ENCODE measurements at regions not wholly inside any gene's neighbourhood (a gene's known extent, or its start where the extent isn't known, plus 50 kb on each side); places are given as distances from the start of the nearest gene placed in this dataset.

DNA sequence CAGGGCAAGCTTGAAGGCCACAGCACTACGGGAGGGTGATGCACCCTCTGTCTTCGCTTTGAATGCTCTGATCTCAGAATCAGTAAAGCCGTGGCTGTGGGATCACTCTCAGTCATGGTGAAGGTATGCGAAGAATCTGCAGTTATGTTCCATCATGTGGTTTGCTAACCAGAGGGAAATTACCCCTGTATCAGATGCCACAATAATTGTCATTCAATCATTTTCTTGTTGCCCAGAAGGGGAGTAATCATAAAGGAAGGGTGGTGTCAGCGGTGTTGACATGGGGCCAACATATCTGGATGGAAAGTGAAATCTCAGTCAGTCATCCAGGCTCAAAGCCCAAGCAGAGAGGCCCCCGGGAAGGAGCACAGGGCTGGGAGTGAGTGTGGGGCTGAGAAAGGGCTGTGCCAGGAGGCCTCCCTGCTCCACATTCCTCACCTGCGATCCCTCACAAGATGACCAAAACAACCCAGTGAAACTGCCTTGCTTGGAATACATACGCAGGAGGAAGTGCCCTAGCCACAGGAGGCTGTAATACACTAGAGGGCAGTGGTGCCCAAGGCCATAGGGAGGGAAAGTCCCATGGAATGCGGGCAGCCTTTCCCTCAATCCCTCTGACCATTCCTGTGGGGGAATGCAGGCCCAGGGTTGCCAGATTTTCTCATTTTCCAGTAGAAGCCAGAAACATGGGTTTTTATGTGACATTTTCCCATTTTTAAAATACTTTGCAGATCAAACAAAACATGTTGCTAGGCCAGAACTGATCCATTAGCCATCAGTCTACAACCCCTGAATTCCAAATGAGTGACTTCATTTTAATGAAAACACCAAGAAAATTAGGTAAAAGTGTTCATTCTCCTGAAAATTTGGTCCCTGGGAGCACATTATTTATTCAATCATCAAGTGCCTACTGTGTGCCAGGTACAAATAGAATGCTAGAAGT is 95.7 kb upstream of the VANGL1 start:
- H3K4me3 ChIP-seq, result no peak overlapping the region
- H3K4me1 ChIP-seq, result no peaks in the 10 kb centered on the region
- peak in 1 of 2 experiments; percentile 45 for DNase-seq (ENCODE audit: low spot score in 2 of 2)
- no peaks in the 10 kb centered on the region for H3K36me3 ChIP-seq (replicated peaks)
- in situ Hi-C loops (cut with MboI; ENCODE audit: low sequenced_read_pairs), result no loop called here
- no peaks in the 10 kb centered on the region for H3K9me3 ChIP-seq
- no peaks in the 10 kb centered on the region for H3K27me3 ChIP-seq (ENCODE audit: low read depth)

- DNase-seq (ENCODE audit: low spot score in 2 of 2), result no peak
- no peaks in the 10 kb centered on the region for H3K27me3 ChIP-seq (ENCODE audit: low read depth)
- H3K9me3 ChIP-seq, result no peaks in the 10 kb centered on the region
- in situ Hi-C loops (cut with MboI; ENCODE audit: low sequenced_read_pairs), result no loop called here
- H3K4me3 ChIP-seq, result no peak overlapping the region
- no peaks in the 10 kb centered on the region for H3K4me1 ChIP-seq
- H3K36me3 ChIP-seq (replicated peaks), result no peaks in the 10 kb centered on the region
These were observed 96.6 kb upstream of the VANGL1 start for GRCh38 chr1:115545096-115545720.

DNA sequence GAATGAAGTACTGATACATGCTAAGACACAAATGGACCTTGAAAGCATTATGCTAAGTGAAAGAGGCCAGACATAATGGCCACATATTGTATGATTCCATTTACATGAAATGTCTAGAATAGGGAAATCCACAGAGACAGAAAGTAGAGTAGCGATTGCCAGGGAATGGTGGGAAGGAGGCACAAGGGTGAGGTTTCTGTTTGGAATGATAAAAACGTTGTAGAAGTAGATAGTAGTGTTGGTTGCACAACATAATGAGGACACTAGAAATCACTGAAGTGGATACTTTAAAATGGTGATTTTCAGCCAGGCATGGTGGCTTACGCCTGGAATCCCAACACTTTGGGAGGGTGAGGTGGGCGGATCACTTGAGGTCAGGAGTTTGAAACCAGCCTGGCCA is 97.6 kb upstream of the VANGL1 start:
- in situ Hi-C loops (cut with MboI; ENCODE audit: low sequenced_read_pairs), result no loop called here
- Histone ChIP-seq H3K9me3 (no peaks in the 10 kb centered on the region), H3K27me3 (ENCODE audit: low read depth) (no peaks in the 10 kb centered on the region), H3K4me3 (no peak overlapping the region), H3K4me1 (no peaks in the 10 kb centered on the region), H3K36me3 (replicated peaks) (no peaks in the 10 kb centered on the region)
- no peak for DNase-seq (ENCODE audit: low spot score in 2 of 2)

- Histone ChIP-seq H3K4me3 (no peak overlapping the region), H3K27me3 (ENCODE audit: low read depth) (no peaks in the 10 kb centered on the region), H3K4me1 (no peaks in the 10 kb centered on the region), H3K36me3 (replicated peaks) (no peaks in the 10 kb centered on the region), H3K9me3 (no peaks in the 10 kb centered on the region)
- in situ Hi-C loops (cut with MboI; ENCODE audit: low sequenced_read_pairs), result no loop called here
- DNase-seq (ENCODE audit: low spot score in 2 of 2), result no peak
These were observed 98.5 kb upstream of the VANGL1 start for GRCh38 chr1:115543247-115543646.

DNA sequence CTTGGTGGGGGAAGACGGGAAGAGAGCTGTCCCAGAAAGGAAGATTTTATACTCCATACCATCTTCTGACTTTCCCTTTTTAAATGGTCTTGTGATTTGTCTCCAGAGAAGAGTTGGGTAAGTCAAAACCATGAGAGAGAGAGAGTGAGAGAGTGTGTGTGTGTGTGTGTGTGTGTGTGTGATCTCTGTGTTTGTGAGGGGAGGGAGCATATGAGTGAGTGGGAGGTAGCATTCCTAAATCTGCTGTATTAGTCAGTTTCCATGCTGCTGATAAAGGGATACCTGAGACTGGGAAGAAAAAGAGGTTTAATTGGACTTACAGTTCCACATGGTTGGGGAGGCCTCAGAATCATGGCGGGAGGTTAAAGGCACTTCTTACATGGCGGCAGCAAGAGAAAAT is 102.0 kb upstream of the VANGL1 start:
- H3K4me1 ChIP-seq, result no peaks in the 10 kb centered on the region
- H3K4me3 ChIP-seq, result no peak overlapping the region
- H3K36me3 ChIP-seq (replicated peaks), result no peaks in the 10 kb centered on the region
- H3K27me3 ChIP-seq (ENCODE audit: low read depth), result no peaks in the 10 kb centered on the region
- H3K9me3 ChIP-seq, result no peaks in the 10 kb centered on the region
- no peak for DNase-seq (ENCODE audit: low spot score in 2 of 2)
- in situ Hi-C loops (cut with MboI; ENCODE audit: low sequenced_read_pairs), result no loop called here

DNA sequence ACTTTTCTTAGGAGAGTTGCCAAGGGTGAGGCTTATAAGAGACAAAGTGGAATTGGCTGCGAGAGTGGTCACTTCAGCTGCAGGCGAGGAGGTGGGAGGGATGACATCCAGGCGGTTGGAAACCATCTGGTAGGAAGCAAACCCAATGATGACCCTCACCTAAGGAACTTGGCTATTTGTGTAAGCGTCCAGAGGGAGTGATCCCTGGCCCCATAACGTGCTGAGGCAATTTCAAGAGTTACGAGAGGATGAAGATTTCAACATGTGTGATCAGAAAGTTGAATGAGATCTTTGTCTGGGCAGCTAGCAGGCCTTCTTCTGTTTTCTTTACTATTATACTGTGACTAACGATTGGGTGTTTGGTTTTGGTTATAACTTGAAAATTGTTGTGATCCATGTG is 102.7 kb upstream of the VANGL1 start:
- Histone ChIP-seq H3K4me3 (no peak overlapping the region), H3K4me1 (no peaks in the 10 kb centered on the region), H3K9me3 (no peaks in the 10 kb centered on the region), H3K27me3 (ENCODE audit: low read depth) (no peaks in the 10 kb centered on the region), H3K36me3 (replicated peaks) (no peaks in the 10 kb centered on the region)
- no peak for DNase-seq (ENCODE audit: low spot score in 2 of 2)
- in situ Hi-C loops (cut with MboI; ENCODE audit: low sequenced_read_pairs), result no loop called here

- in situ Hi-C loops (cut with MboI; ENCODE audit: low sequenced_read_pairs), result no loop called here
- no peaks in the 10 kb centered on the region for H3K4me1 ChIP-seq
- no peak for DNase-seq (ENCODE audit: low spot score in 2 of 2)
- H3K9me3 ChIP-seq, result no peaks in the 10 kb centered on the region
- no peaks in the 10 kb centered on the region for H3K36me3 ChIP-seq (replicated peaks)
- H3K4me3 ChIP-seq, result no peak overlapping the region
- no peaks in the 10 kb centered on the region for H3K27me3 ChIP-seq (ENCODE audit: low read depth)
These were observed 103.2 kb upstream of the VANGL1 start for GRCh38 chr1:115538579-115538978.

DNA sequence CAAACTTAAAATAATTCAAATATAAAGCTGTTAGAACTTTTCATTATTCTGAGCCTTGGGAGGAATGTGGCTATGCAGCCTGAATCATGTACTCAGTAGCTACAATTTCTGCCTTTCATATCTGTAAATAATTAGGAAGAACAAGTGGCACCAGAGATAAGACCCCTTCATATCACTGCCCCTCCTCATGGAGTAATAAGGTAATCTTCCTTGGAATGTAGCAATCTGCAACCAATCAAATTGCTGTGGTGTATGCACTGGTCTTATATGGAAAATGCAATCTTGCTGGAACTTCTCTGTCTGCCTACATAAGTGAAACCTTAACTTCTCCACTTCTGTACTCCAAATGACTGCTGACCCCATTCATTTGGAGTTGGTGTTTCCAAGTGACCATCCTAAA is 104.4 kb upstream of the VANGL1 start:
- in situ Hi-C loops (cut with MboI; ENCODE audit: low sequenced_read_pairs), result no loop called here
- H3K36me3 ChIP-seq (replicated peaks), result no peaks in the 10 kb centered on the region
- no peaks in the 10 kb centered on the region for H3K4me1 ChIP-seq
- no peak overlapping the region for H3K4me3 ChIP-seq
- no peak for DNase-seq (ENCODE audit: low spot score in 2 of 2)
- no peaks in the 10 kb centered on the region for H3K27me3 ChIP-seq (ENCODE audit: low read depth)
- H3K9me3 ChIP-seq, result no peaks in the 10 kb centered on the region

DNA sequence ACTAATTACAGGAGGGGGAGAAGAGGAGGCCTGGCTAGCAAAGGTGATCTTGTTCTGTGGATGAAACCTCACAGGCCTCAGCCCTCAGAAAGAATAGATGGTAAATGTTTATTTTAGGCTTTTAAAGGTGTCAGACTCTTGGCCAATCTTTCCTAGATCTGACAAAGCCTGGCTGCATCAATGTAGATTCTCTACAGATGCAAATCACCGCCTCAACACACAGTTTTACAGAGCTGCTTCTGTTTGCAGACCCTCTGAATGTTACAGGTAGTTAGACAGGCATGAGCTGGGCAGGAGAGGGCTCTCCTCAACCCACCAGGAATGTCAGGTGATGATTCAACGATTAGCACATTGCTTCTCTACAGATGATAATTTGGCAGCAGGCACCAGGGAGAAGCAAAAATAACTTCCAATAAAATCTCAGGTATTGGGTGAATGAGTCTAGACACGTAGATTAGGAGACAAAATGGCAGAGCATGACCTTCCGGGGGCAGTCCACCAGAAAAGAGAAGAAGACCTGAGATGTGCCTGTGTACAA is 105.4 kb upstream of the VANGL1 start:
- no peak overlapping the region for H3K4me3 ChIP-seq
- no peaks in the 10 kb centered on the region for H3K36me3 ChIP-seq (replicated peaks)
- in situ Hi-C loops (cut with MboI; ENCODE audit: low sequenced_read_pairs), result no loop called here
- H3K9me3 ChIP-seq, result no peaks in the 10 kb centered on the region
- no peak for DNase-seq (ENCODE audit: low spot score in 2 of 2)
- H3K4me1 ChIP-seq, result no peaks in the 10 kb centered on the region
- no peaks in the 10 kb centered on the region for H3K27me3 ChIP-seq (ENCODE audit: low read depth)

GRCh38 chr1:115534106-115534505 is 107.7 kb upstream of the VANGL1 start:
- no peaks in the 10 kb centered on the region for H3K4me1 ChIP-seq

GRCh38 chr1:115531631-115532264 is 110.0 kb upstream of the VANGL1 start:
- in situ Hi-C loops (cut with MboI; ENCODE audit: low sequenced_read_pairs), result no loop called here
- DNase-seq (ENCODE audit: low spot score in 2 of 2), result no peak
- H3K36me3 ChIP-seq (replicated peaks), result no peaks in the 10 kb centered on the region
- H3K4me1 ChIP-seq, result no peaks in the 10 kb centered on the region
- H3K27me3 ChIP-seq (ENCODE audit: low read depth), result peaks cover 7% of the 10 kb centered on the region
- no peak overlapping the region for H3K4me3 ChIP-seq
- no peaks in the 10 kb centered on the region for H3K9me3 ChIP-seq

More at GRCh38 chr1:115534106-115534505, 107.7 kb upstream of the VANGL1 start:
- Histone ChIP-seq H3K27me3 (ENCODE audit: low read depth) (no peaks in the 10 kb centered on the region), H3K36me3 (replicated peaks) (no peaks in the 10 kb centered on the region), H3K4me3 (no peak overlapping the region), H3K9me3 (no peaks in the 10 kb centered on the region)
- no peak for DNase-seq (ENCODE audit: low spot score in 2 of 2)
- in situ Hi-C loops (cut with MboI; ENCODE audit: low sequenced_read_pairs), result no loop called here

- no peaks in the 10 kb centered on the region for H3K4me1 ChIP-seq
- H3K9me3 ChIP-seq, result no peaks in the 10 kb centered on the region
- no peak for DNase-seq (ENCODE audit: low spot score in 2 of 2)
- no peak overlapping the region for H3K4me3 ChIP-seq
- H3K36me3 ChIP-seq (replicated peaks), result no peaks in the 10 kb centered on the region
- in situ Hi-C loops (cut with MboI; ENCODE audit: low sequenced_read_pairs), result no loop called here
- H3K27me3 ChIP-seq (ENCODE audit: low read depth), result peaks cover 7% of the 10 kb centered on the region
These were observed 111.4 kb upstream of the VANGL1 start for GRCh38 chr1:115530407-115530806.

GRCh38 chr1:115529216-115529897 is 112.4 kb upstream of the VANGL1 start:
- no peaks in the 10 kb centered on the region for H3K4me1 ChIP-seq
- in situ Hi-C loops (cut with MboI; ENCODE audit: low sequenced_read_pairs), result no loop called here
- DNase-seq (ENCODE audit: low spot score in 2 of 2), result no peak

More at GRCh38 chr1:115529216-115529897, 112.4 kb upstream of the VANGL1 start:
- Histone ChIP-seq H3K27me3 (ENCODE audit: low read depth) (peaks cover 7% of the 10 kb centered on the region), H3K9me3 (no peaks in the 10 kb centered on the region), H3K36me3 (replicated peaks) (no peaks in the 10 kb centered on the region), H3K4me3 (no peak overlapping the region)
